Activated CD8-positive, alpha-beta T cell treated with anti-CD3 and anti-CD28 coated beads, Interleukin-2, amount 10 ng/mL, durations not matched to agents 7 days and 5 days (primary cell): ENCODE measurements at regions not wholly inside any gene's neighbourhood (a gene's known extent, or its start where the extent isn't known, plus 50 kb on each side); places are given as distances from the start of the nearest gene placed in this dataset.

Source experiments
- ATAC-seq: fragments of 150-1000 bp; cut with Tn5 transposase; one replicate; pipeline ENCODE4 v1.10.0; 2021; ENCODE audit warnings: moderate library complexity
- CTCF ChIA-PET: fragments of 350-600 bp; sonication (Branson Sonifier 250); formaldehyde crosslinking; loops from one replicate; lab custom pipeline; 2021; ENCODE audit warnings: antibody characterized with exemption; lab: Charles Lee
- POLR2A ChIA-PET: fragments of 350-600 bp; sonication (Branson Sonifier 250); formaldehyde crosslinking; loops from one replicate; lab custom pipeline; 2021; ENCODE audit warnings: antibody characterized with exemption; lab: Charles Lee
- DNase-seq: peaks from one replicate; pipeline ENCODE4 v3.0.0-alpha.2; 2020
- H3K27ac Mint-ChIP-seq: one replicate; pipeline ENCODE4 v1.8.0; 2021; ENCODE audit warnings: mild to moderate bottlenecking, mixed read lengths
- H3K27me3 Mint-ChIP-seq: one replicate; pipeline ENCODE4 v1.8.0; 2021; ENCODE audit warnings: low read depth, mixed read lengths
- H3K36me3 Mint-ChIP-seq: one replicate; pipeline ENCODE4 v1.8.0; 2021; ENCODE audit warnings: low read depth, mixed read lengths
- H3K4me1 Mint-ChIP-seq: one replicate; pipeline ENCODE4 v1.8.0; 2021; ENCODE audit warnings: low read depth, mixed read lengths
- H3K4me3 Mint-ChIP-seq: one replicate; pipeline ENCODE4 v1.8.0; 2021; ENCODE audit warnings: mild to moderate bottlenecking, mixed read lengths
- H3K9me3 Mint-ChIP-seq: one replicate; pipeline ENCODE4 v1.8.0; 2022; ENCODE audit warnings: mixed read lengths; ENCODE audit not compliant: insufficient read depth

- CTCF ChIA-PET: no interaction called here
- H3K4me1 Mint-ChIP-seq: no peaks in the 10 kb centered on the region
- DNase-seq: no peak
- no peaks in the 10 kb centered on the region for H3K9me3 Mint-ChIP-seq
- H3K4me3 Mint-ChIP-seq: no peak overlapping the region
- ATAC-seq: no peak
- no peak overlapping the region for H3K27ac Mint-ChIP-seq
- no peaks in the 10 kb centered on the region for H3K27me3 Mint-ChIP-seq
- POLR2A ChIA-PET: no interaction called here
- H3K36me3 Mint-ChIP-seq: no peaks in the 10 kb centered on the region
These were observed 121.8 kb upstream of the NPHP3 start for GRCh38 chr3:132843851-132844553.

GRCh38 chr3:132843349-132843748 lies 121.1 kb upstream of the NPHP3 start:
- CTCF ChIA-PET: no interaction called here
- no peak for ATAC-seq
- Mint-ChIP-seq H3K4me3 (no peak overlapping the region), H3K4me1 (no peaks in the 10 kb centered on the region), H3K9me3 (no peaks in the 10 kb centered on the region), H3K36me3 (no peaks in the 10 kb centered on the region), H3K27me3 (no peaks in the 10 kb centered on the region), H3K27ac (no peak overlapping the region)
- POLR2A ChIA-PET: no interaction called here
- no peak for DNase-seq

GRCh38 chr3:132841621-132842020 lies 119.4 kb upstream of the NPHP3 start:
- Mint-ChIP-seq H3K36me3 (no peaks in the 10 kb centered on the region), H3K9me3 (no peaks in the 10 kb centered on the region), H3K27ac (no peak overlapping the region), H3K4me3 (no peak overlapping the region), H3K27me3 (no peaks in the 10 kb centered on the region), H3K4me1 (no peaks in the 10 kb centered on the region)
- no peak for ATAC-seq
- ChIA-PET POLR2A (no interaction called here), CTCF (no interaction called here)
- DNase-seq: no peak

- ChIA-PET CTCF (no interaction called here), POLR2A (no interaction called here)
- no peak overlapping the region for H3K27ac Mint-ChIP-seq
- no peak overlapping the region for H3K4me3 Mint-ChIP-seq
- no peaks in the 10 kb centered on the region for H3K27me3 Mint-ChIP-seq
- H3K36me3 Mint-ChIP-seq: no peaks in the 10 kb centered on the region
- H3K4me1 Mint-ChIP-seq: no peaks in the 10 kb centered on the region
- no peaks in the 10 kb centered on the region for H3K9me3 Mint-ChIP-seq
- DNase-seq (no peak), ATAC-seq (no peak)
These were observed 118.0 kb upstream of the NPHP3 start for GRCh38 chr3:132840201-132840700.

- no peak overlapping the region for H3K4me3 Mint-ChIP-seq
- ATAC-seq: no peak
- H3K36me3 Mint-ChIP-seq: no peaks in the 10 kb centered on the region
- no peak overlapping the region for H3K27ac Mint-ChIP-seq
- no peaks in the 10 kb centered on the region for H3K27me3 Mint-ChIP-seq
- ChIA-PET POLR2A (no interaction called here), CTCF (no interaction called here)
- DNase-seq: no peak
- H3K9me3 Mint-ChIP-seq: no peaks in the 10 kb centered on the region
- H3K4me1 Mint-ChIP-seq: no peaks in the 10 kb centered on the region
These were observed 116.3 kb upstream of the NPHP3 start for GRCh38 chr3:132838477-132838876.

GRCh38 chr3:132837615-132838014 lies 115.4 kb upstream of the NPHP3 start:
- no peak for ATAC-seq
- POLR2A ChIA-PET: no interaction called here

GRCh38 chr3:132834356-132834755 lies 112.1 kb upstream of the NPHP3 start:
- CTCF ChIA-PET: no interaction called here
- H3K27ac Mint-ChIP-seq: no peak overlapping the region
- no peaks in the 10 kb centered on the region for H3K4me1 Mint-ChIP-seq
- H3K4me3 Mint-ChIP-seq: no peak overlapping the region
- no peak for ATAC-seq
- no peaks in the 10 kb centered on the region for H3K36me3 Mint-ChIP-seq
- DNase-seq: no peak
- POLR2A ChIA-PET: no interaction called here
- H3K27me3 Mint-ChIP-seq: no peaks in the 10 kb centered on the region
- H3K9me3 Mint-ChIP-seq: no peaks in the 10 kb centered on the region

More at GRCh38 chr3:132837615-132838014, 115.4 kb upstream of the NPHP3 start:
- Mint-ChIP-seq H3K27ac (no peak overlapping the region), H3K9me3 (no peaks in the 10 kb centered on the region), H3K4me3 (no peak overlapping the region), H3K36me3 (no peaks in the 10 kb centered on the region), H3K4me1 (no peaks in the 10 kb centered on the region), H3K27me3 (no peaks in the 10 kb centered on the region)
- DNase-seq: no peak
- CTCF ChIA-PET: no interaction called here

- no peaks in the 10 kb centered on the region for H3K4me1 Mint-ChIP-seq
- no peaks in the 10 kb centered on the region for H3K36me3 Mint-ChIP-seq
- no peaks in the 10 kb centered on the region for H3K9me3 Mint-ChIP-seq
- peaks cover 2% of the 10 kb centered on the region for H3K27me3 Mint-ChIP-seq
- no peak overlapping the region for H3K27ac Mint-ChIP-seq
- H3K4me3 Mint-ChIP-seq: no peak overlapping the region
- ChIA-PET POLR2A (no interaction called here), CTCF (no interaction called here)
- DNase-seq: no peak
- no peak for ATAC-seq
These were observed 106.9 kb upstream of the NPHP3 start for GRCh38 chr3:132829101-132829500.

- no peak overlapping the region for H3K27ac Mint-ChIP-seq
- no peak overlapping the region for H3K4me3 Mint-ChIP-seq
- H3K36me3 Mint-ChIP-seq: no peaks in the 10 kb centered on the region
- CTCF ChIA-PET: no interaction called here
- ATAC-seq (no peak), DNase-seq (no peak)
- peaks cover 2% of the 10 kb centered on the region for H3K27me3 Mint-ChIP-seq
- no peaks in the 10 kb centered on the region for H3K9me3 Mint-ChIP-seq
- POLR2A ChIA-PET: no interaction called here
- H3K4me1 Mint-ChIP-seq: no peaks in the 10 kb centered on the region
These were observed 100.6 kb upstream of the NPHP3 start for GRCh38 chr3:132822837-132823236.

- peaks cover 2% of the 10 kb centered on the region for H3K27me3 Mint-ChIP-seq
- no peak overlapping the region for H3K4me3 Mint-ChIP-seq
- ATAC-seq: no peak
- H3K4me1 Mint-ChIP-seq: no peaks in the 10 kb centered on the region
- CTCF ChIA-PET: no interaction called here
- H3K27ac Mint-ChIP-seq: no peak overlapping the region
- no peaks in the 10 kb centered on the region for H3K9me3 Mint-ChIP-seq
- DNase-seq: no peak
- POLR2A ChIA-PET: no interaction called here
- H3K36me3 Mint-ChIP-seq: no peaks in the 10 kb centered on the region
These were observed 100.1 kb upstream of the NPHP3 start for GRCh38 chr3:132822266-132822665.

- no peak for DNase-seq
These were observed 99.1 kb upstream of the NPHP3 start for GRCh38 chr3:132821314-132821713.

GRCh38 chr3:132818251-132818650 lies 96.0 kb upstream of the NPHP3 start:
- ATAC-seq (no peak), DNase-seq (no peak)
- POLR2A ChIA-PET: no interaction called here
- Mint-ChIP-seq H3K4me1 (no peaks in the 10 kb centered on the region), H3K36me3 (no peaks in the 10 kb centered on the region), H3K9me3 (no peaks in the 10 kb centered on the region), H3K27ac (no peak overlapping the region), H3K4me3 (no peak overlapping the region), H3K27me3 (no peaks in the 10 kb centered on the region)
- CTCF ChIA-PET: no interaction called here

More at GRCh38 chr3:132821314-132821713, 99.1 kb upstream of the NPHP3 start:
- Mint-ChIP-seq H3K36me3 (no peaks in the 10 kb centered on the region), H3K4me1 (no peaks in the 10 kb centered on the region), H3K27ac (no peak overlapping the region), H3K27me3 (peaks cover 2% of the 10 kb centered on the region), H3K9me3 (no peaks in the 10 kb centered on the region), H3K4me3 (no peak overlapping the region)
- POLR2A ChIA-PET: no interaction called here
- CTCF ChIA-PET: no interaction called here
- ATAC-seq: no peak
